ENCODE measurements at regions not wholly inside any gene's neighbourhood (a gene's known extent, or its start where the extent isn't known, plus 50 kb on each side); places are given as distances from the start of the nearest gene placed in this dataset.

GRCh38 chr12:19719672-19720071 is 280.4 kb downstream of the AEBP2 start:
- no peak for TF ChIP-seq CTCF (IDR thresholded peaks at IDR 0.05)
- TF ChIP-seq POLR2A (IDR thresholded peaks at IDR 0.05), result no peak

All from Peyer's patch (tissue), 4 donors.